ENCODE measurements at regions not wholly inside any gene's neighbourhood (a gene's known extent, or its start where the extent isn't known, plus 50 kb on each side); places are given as distances from the start of the nearest gene placed in this dataset.

- DNase-seq (ENCODE audit: low spot score), result no peak
Observed at GRCh38 chr14:98368916-98369315, 903.1 kb downstream of the BCL11B start.

GRCh38 chr14:98369344-98369743 lies 902.7 kb downstream of the BCL11B start:
- no peak for DNase-seq (ENCODE audit: low spot score)

- no peak for DNase-seq (ENCODE audit: low spot score)
Observed at GRCh38 chr14:98370352-98370751, 901.6 kb downstream of the BCL11B start.

GRCh38 chr14:98371141-98371540 lies 900.9 kb downstream of the BCL11B start:
- DNase-seq (ENCODE audit: low spot score), result no peak

- no peak for DNase-seq (ENCODE audit: low spot score)
Observed at GRCh38 chr14:98374136-98374535, 897.9 kb downstream of the BCL11B start.

GRCh38 chr14:98375566-98375965 lies 896.4 kb downstream of the BCL11B start:
- DNase-seq (ENCODE audit: low spot score), result no peak

GRCh38 chr14:98379830-98380229 lies 892.2 kb downstream of the BCL11B start:
- DNase-seq (ENCODE audit: low spot score), result no peak

GRCh38 chr14:98382662-98383061 lies 889.3 kb downstream of the BCL11B start:
- DNase-seq (ENCODE audit: low spot score), result no peak

GRCh38 chr14:98385851-98386250 lies 886.1 kb downstream of the BCL11B start:
- no peak for DNase-seq (ENCODE audit: low spot score)

- no peak for DNase-seq (ENCODE audit: low spot score)
Observed at GRCh38 chr14:98391061-98391460, 880.9 kb downstream of the BCL11B start.

GRCh38 chr14:98393527-98393926 lies 878.5 kb downstream of the BCL11B start:
- DNase-seq (ENCODE audit: low spot score), result no peak

- DNase-seq (ENCODE audit: low spot score), result no peak
Observed at GRCh38 chr14:98404811-98405210, 867.2 kb downstream of the BCL11B start.

GRCh38 chr14:98408024-98408555 lies 863.9 kb downstream of the BCL11B start:
- no peak for DNase-seq (ENCODE audit: low spot score)

GRCh38 chr14:98408713-98409112 lies 863.3 kb downstream of the BCL11B start:
- no peak for DNase-seq (ENCODE audit: low spot score)

- DNase-seq (ENCODE audit: low spot score), result no peak
Observed at GRCh38 chr14:98411154-98411553, 860.8 kb downstream of the BCL11B start.

GRCh38 chr14:98412431-98412830 lies 859.6 kb downstream of the BCL11B start:
- DNase-seq (ENCODE audit: low spot score), result no peak

- no peak for DNase-seq (ENCODE audit: low spot score)
Observed at GRCh38 chr14:98415766-98416165, 856.2 kb downstream of the BCL11B start.

GRCh38 chr14:98417001-98417400 lies 855.0 kb downstream of the BCL11B start:
- DNase-seq (ENCODE audit: low spot score), result no peak

- no peak for DNase-seq (ENCODE audit: low spot score)
Observed at GRCh38 chr14:98428483-98428994, 843.5 kb downstream of the BCL11B start.

GRCh38 chr14:98433436-98433835 lies 838.6 kb downstream of the BCL11B start:
- no peak for DNase-seq (ENCODE audit: low spot score)

- no peak for DNase-seq (ENCODE audit: low spot score)
Observed at GRCh38 chr14:98437113-98437512, 834.9 kb downstream of the BCL11B start.

GRCh38 chr14:98444077-98444476 lies 827.9 kb downstream of the BCL11B start:
- no peak for DNase-seq (ENCODE audit: low spot score)

- no peak for DNase-seq (ENCODE audit: low spot score)
Observed at GRCh38 chr14:98445718-98446117, 826.3 kb downstream of the BCL11B start.

GRCh38 chr14:98446508-98446907 lies 825.5 kb downstream of the BCL11B start:
- DNase-seq (ENCODE audit: low spot score), result no peak
